C4-2B (cell line): ENCODE measurements at regions not wholly inside any gene's neighbourhood (a gene's known extent, or its start where the extent isn't known, plus 50 kb on each side); places are given as distances from the start of the nearest gene placed in this dataset.

Experiments
- CTCF ChIP-seq: fragments of 450-650 bp; conservative IDR thresholded peaks from 2 replicates; pipeline ENCODE4 v1.5.1; 2017; ENCODE audit warnings: mild to moderate bottlenecking
- ZFX ChIP-seq: fragments of 450-650 bp; IDR thresholded peaks from 2 replicates; pipeline ENCODE4 v1.6.1; 2017

GRCh38 chr4:34245276-34245675 is 1999.0 kb downstream of the ARAP2 start:
- no peak for TF ChIP-seq CTCF
- no peak for TF ChIP-seq ZFX
